ENCODE measurements at regions not wholly inside any gene's neighbourhood (a gene's known extent, or its start where the extent isn't known, plus 50 kb on each side); places are given as distances from the start of the nearest gene placed in this dataset.

DNA sequence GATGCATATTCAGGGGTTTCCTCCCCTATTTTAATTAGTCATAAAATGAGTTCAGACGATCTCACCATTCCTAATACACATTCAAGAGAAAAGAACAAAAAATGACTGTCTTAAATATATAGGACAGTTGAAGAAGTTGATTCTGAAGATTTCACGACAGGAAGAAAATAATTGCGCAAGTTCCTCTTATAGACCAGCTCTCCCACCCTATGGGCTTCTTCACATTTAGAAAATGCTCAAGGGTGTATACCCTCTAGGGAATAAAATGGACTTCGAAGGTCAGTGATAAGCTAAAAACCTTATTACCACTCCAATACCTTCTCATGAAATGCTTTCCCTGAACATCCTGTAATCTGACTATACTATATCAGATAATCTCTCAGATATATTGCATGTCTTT, 149.2 kb upstream of the TEX13C start:
- Mint-ChIP-seq H3K27me3 (ENCODE audit: low read depth) (no peaks in the 10 kb centered on the region), H3K4me1 (peaks cover 10% of the 10 kb centered on the region), H3K9me3 (no peaks in the 10 kb centered on the region), H3K36me3 (ENCODE audit: low read depth) (no peaks in the 10 kb centered on the region), H3K4me3 (no peak overlapping the region), H3K27ac (ENCODE audit: unreplicated experiment) (no peak overlapping the region)
- no peak for DNase-seq (ENCODE audit: low read depth, low spot score)
- TF ChIP-seq, protein P1, sequence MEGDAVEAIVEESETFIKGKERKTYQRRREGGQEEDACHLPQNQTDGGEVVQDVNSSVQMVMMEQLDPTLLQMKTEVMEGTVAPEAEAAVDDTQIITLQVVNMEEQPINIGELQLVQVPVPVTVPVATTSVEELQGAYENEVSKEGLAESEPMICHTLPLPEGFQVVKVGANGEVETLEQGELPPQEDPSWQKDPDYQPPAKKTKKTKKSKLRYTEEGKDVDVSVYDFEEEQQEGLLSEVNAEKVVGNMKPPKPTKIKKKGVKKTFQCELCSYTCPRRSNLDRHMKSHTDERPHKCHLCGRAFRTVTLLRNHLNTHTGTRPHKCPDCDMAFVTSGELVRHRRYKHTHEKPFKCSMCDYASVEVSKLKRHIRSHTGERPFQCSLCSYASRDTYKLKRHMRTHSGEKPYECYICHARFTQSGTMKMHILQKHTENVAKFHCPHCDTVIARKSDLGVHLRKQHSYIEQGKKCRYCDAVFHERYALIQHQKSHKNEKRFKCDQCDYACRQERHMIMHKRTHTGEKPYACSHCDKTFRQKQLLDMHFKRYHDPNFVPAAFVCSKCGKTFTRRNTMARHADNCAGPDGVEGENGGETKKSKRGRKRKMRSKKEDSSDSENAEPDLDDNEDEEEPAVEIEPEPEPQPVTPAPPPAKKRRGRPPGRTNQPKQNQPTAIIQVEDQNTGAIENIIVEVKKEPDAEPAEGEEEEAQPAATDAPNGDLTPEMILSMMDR (conservative IDR thresholded peaks at IDR 0.05), result no peak

DNA sequence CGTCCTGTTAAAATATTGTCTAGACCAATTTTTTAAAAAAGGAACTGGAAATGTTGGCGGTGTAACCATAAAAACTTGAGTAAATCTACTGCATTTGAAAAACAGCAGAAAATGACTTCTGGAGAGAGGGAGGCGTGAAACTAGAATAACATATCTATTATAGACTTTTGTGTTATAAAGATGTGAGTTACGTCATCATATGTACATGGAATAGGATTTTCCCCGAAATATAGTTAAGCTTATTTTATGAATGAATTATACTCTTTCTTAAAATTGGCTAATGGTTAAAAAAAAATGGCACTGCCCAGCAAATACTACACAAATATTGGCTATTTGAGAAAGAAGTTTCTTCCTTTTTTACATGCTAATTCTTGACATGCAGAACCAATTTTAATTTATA, 147.1 kb upstream of the TEX13C start:
- DNase-seq (ENCODE audit: low read depth, low spot score), result no peak
- Mint-ChIP-seq H3K4me1 (peaks cover 10% of the 10 kb centered on the region), H3K9me3 (no peaks in the 10 kb centered on the region), H3K36me3 (ENCODE audit: low read depth) (no peaks in the 10 kb centered on the region), H3K27me3 (ENCODE audit: low read depth) (no peaks in the 10 kb centered on the region), H3K27ac (ENCODE audit: unreplicated experiment) (no peak overlapping the region), H3K4me3 (no peak overlapping the region)
- TF ChIP-seq, protein P1 (conservative IDR thresholded peaks at IDR 0.05), result no peak

DNA sequence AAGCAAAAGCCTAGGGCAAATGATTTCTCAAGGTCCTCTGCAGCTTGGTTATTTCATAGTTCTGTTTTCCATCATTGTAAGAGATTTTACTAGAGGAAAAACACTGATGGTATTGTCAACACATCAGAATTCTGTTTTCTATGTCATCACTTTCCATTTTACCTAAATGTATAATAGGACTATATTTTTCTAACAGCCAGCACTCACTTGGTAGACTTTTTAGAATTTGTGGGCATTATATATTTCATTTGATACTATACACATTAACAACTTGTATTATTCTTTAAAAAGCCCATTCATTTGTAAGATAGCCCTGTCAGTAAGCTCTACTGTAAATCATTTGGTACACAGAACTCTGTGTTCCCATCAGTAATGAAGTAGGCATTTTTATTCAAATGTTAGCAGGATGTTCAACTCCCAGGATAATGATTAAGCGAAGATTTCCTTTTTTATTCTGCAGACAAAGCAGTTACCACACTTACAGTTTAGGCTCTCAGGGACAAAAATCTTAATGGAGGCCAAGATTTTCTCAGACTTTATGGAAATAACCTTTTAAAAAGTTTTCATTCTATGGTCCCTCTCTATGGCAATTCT, 143.6 kb upstream of the TEX13C start:
- Mint-ChIP-seq H3K9me3 (no peaks in the 10 kb centered on the region), H3K27ac (ENCODE audit: unreplicated experiment) (no peak overlapping the region), H3K27me3 (ENCODE audit: low read depth) (no peaks in the 10 kb centered on the region), H3K36me3 (ENCODE audit: low read depth) (no peaks in the 10 kb centered on the region), H3K4me1 (no peaks in the 10 kb centered on the region), H3K4me3 (no peak overlapping the region)
- TF ChIP-seq, protein P1 (conservative IDR thresholded peaks at IDR 0.05), result no peak
- no peak for DNase-seq (ENCODE audit: low read depth, low spot score)

DNA sequence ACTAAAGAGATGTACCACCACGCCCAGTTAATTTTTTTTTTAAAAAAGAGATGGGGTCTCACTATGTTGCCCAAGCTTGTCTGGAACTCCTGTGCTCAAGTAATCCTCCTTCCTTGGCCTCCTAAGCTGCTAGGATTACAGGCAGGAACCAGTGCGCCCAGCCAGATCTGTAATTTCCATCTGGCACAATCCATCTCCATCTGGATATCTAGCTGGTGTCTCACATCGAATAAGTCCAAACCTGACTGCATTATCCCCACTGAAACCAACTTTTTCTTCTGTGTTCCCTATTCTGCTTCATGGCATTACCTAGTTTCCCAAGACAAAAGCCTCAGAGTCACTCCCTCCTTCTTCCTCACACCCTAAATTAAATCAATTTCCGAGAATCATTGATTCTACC, 125.8 kb upstream of the TEX13C start:
- no peak overlapping the region for H3K27ac Mint-ChIP-seq (ENCODE audit: unreplicated experiment)
- TF ChIP-seq, protein P1 (conservative IDR thresholded peaks at IDR 0.05), result no peak
- DNase-seq (ENCODE audit: low read depth, low spot score), result no peak
- H3K9me3 Mint-ChIP-seq, result no peaks in the 10 kb centered on the region
- no peaks in the 10 kb centered on the region for H3K4me1 Mint-ChIP-seq
- H3K36me3 Mint-ChIP-seq (ENCODE audit: low read depth), result no peaks in the 10 kb centered on the region
- H3K4me3 Mint-ChIP-seq, result no peak overlapping the region
- peaks cover 30% of the 10 kb centered on the region for H3K27me3 Mint-ChIP-seq (ENCODE audit: low read depth)

DNA sequence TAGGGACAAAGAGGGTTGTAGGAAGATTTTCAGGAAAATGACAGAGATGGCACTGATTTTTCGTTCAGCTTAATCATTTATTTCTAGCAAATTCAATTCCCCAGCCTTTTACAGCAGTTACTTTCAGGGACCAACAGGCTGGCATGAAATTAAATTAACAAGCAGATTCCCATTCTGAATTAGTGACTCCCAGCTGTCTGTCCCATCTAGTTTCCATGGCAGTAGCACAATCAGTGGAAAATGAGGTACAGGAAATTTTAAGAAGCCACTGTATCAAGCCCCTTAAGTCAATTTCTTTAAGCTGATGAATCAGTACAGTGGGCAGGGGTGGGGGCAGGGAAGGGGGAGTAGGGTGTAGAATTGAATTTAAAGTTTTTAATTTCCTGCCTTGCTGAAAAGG, 121.1 kb upstream of the TEX13C start:
- no peak for DNase-seq (ENCODE audit: low read depth, low spot score)
- peaks cover 18% of the 10 kb centered on the region for H3K4me1 Mint-ChIP-seq
- H3K27me3 Mint-ChIP-seq (ENCODE audit: low read depth), result peaks cover 69% of the 10 kb centered on the region
- no peaks in the 10 kb centered on the region for H3K36me3 Mint-ChIP-seq (ENCODE audit: low read depth)
- no peak overlapping the region for H3K4me3 Mint-ChIP-seq
- no peak overlapping the region for H3K27ac Mint-ChIP-seq (ENCODE audit: unreplicated experiment)
- TF ChIP-seq, protein P1 (conservative IDR thresholded peaks at IDR 0.05), result no peak
- no peaks in the 10 kb centered on the region for H3K9me3 Mint-ChIP-seq

Data from neural crest cell (in vitro differentiated cells).